ENCODE measurements at regions not wholly inside any gene's neighbourhood (a gene's known extent, or its start where the extent isn't known, plus 50 kb on each side); places are given as distances from the start of the nearest gene placed in this dataset.
A peak's percentile ranks its signal among the peaks of the same experiment; 100 is the strongest.

DNA sequence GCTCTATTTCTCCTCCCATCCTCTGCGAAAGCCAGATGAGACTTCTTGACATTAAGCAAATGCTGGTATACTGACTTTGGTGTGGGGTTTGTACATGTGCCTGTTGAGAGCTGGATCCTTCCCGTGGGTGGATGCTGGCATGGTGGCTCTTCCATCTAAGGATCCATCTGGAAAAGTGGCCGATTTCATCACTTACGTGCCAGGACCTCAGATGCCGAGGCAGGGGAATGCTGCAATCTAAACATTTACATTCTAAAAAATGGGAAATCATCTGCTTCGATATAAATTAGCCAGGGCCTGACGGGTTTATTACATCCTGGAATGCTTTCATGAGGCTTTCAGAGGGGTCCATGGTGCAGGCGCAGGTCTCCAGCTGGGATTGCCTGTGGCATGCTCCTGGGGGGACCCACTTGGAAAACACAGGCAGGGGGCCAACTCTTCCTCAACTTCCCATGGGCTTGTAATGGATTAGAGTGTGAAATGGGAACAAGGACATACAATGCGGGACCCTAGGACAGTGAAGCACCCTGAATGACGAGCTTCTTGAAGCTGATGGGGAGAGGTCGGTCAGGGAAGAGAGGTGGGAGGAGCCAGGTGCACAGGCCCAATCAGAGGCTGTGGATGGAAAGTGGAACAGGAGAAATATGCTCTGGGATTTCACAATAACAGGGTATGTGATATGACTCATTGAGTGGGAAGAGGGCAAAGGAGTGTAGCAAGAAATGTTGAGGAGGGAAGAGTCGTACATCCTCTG is 105.5 kb upstream of the PITX1 start:
- DNase-seq (ENCODE audit: low read depth in 2 of 2): no peak

DNA sequence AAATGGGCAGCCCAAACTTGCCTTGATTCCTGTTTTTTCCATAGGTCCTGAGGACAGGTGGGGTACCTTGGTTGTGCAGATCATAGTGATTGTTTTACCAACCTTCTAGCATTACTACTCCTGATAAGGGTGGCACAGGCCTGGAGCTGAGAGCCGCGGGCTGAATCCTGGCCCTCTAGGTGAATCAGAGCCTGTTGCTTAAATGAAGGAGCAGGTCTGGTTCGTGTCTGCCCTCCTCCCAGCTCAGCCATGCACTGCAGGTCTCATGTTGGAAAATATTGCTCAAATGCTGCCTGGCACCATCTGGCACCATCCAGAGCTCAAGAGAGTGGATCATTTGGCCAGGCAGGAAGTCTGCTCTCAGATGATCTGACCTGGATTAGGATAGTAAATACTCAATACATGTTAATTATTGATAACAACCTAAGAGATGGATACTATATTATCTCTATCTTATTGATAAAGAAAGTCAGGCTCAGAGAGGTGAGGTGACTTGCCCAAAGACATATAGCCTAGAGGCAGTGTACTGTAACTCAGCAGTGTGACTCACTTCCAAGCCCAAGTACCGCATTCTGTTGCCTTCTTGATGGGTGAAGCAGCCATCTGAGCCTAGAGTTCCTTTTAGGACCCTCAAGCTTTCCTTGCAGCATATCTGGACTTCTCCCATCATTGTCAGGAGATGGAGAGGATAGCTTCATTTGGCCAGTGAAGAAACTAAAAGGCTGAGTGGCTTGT is 104.3 kb upstream of the PITX1 start:
- no peak for DNase-seq (ENCODE audit: low read depth in 2 of 2)

DNA sequence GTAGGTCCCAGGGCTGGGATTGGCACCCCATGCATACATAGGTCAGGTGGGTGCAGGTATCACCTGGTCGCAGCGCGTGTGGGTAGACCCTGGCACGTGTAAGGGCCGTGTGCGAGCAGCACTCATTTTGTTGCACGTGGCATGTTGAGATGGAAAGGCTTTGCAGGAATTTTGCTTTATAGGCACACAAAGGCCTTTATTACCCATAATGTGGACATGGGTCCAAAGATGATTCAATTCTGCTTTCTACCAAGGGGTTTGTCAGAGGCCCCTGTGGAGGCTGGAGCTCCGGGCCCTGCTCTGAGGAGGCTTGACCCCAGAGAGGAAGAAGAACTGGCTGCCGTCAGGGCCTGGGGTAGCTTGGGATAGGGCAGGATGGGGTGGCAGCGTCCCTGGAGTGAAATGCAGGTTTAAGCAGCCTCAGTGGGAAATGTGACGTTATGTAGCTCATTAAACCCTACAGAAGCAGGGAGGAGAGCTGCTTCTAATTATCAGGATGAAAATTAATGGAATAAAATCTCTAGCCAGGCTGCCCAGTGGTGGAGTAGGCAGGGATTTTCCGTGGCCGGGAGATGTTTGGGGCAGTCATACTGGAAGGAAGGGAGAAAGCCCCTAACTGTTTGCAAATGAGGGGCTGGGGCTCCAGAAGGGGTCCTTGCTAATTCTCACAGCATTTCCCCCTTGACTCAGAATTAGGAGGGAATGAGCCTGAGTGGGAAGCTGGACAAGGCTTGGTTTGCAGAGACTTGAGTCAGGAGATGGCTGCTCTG is 103.3 kb upstream of the PITX1 start:
- no peak for DNase-seq (ENCODE audit: low read depth in 2 of 2)

DNA sequence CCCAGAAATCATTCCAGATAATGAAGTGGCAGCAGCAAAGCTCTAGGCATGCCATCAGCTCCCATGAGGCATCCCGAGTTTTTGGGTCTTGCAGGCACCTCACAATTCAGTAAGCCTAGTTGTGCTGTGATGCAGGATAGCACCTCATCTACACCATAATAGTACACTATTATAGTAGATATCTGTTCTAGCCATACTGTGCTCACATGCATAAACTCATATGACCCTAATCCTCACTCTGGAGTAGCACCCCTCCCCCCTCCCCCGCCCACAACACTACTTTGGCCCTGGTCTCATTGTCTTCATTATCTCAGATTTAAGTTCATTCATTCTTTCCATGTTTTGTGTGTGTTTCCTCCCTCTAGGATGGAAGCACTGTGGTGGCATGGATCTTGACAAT is 102.5 kb upstream of the PITX1 start:
- no peak for DNase-seq (ENCODE audit: low read depth in 2 of 2)

DNA sequence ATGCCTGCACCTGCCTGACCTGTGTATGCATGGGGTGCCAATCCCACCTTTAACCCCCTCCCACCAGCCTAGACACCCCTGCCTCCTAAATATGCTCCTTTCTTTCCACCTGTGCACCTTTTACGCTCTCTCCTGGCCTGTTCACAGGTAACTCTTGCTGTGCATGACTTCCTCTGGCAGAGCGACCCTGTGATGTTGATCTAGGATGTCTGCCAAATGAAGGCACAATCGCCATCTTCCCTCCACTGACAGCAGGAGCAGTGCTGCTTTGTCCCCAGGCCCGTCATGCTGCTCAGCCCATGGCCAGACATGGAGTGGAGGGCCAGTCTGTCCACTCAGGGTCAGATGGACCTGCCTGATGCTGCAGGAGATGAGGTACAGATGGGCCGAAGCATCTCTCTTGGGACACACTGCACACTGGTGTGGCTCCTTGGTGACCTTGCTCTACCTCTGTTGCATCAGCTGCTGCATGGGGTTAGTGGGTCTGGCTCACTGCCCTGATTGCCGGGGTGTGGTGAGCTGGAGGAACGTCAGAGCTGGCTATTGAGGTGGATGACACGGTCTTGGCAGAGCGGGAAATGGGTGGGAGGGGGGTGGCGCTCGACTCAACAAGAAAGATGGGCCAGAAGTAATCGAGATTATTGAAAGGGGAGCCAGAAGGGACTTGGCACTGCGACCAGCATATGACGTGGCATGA is 101.7 kb upstream of the PITX1 start:
- no peak for DNase-seq (ENCODE audit: low read depth in 2 of 2)

DNA sequence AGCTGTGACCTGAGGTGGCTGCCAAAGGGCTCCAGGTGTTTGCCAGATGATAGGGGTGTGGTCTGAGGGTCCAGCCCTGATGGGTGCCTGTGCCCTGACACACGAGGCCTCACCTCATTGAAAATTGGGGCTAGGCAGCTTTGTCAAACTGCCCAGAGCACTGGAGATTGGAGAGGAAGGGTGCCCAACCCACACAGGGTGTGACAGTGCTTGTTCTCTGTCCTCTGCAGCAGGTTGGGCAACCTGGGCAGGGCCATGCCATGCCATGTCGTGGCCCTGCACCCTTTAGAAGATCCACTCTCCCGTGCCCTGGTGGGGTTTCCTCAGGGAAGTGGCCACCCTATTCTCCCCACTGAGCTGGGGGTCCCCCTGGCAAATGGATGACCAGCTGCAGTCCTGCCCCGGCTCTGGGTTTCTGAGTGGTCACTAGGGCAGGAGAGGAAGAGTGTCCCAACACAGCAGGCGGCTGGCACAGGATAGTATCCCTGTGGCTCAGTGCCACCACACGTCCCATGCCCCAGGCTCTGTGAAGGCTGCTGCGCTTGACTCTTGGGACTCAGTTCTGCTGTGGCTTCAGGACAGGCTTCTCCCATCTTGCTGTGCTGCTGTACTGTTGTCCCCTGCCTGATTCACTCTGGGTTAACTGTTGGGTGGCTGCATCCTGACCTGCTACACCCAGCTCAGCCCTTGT is 100.8 kb upstream of the PITX1 start:
- no peak for DNase-seq (ENCODE audit: low read depth in 2 of 2)

DNA sequence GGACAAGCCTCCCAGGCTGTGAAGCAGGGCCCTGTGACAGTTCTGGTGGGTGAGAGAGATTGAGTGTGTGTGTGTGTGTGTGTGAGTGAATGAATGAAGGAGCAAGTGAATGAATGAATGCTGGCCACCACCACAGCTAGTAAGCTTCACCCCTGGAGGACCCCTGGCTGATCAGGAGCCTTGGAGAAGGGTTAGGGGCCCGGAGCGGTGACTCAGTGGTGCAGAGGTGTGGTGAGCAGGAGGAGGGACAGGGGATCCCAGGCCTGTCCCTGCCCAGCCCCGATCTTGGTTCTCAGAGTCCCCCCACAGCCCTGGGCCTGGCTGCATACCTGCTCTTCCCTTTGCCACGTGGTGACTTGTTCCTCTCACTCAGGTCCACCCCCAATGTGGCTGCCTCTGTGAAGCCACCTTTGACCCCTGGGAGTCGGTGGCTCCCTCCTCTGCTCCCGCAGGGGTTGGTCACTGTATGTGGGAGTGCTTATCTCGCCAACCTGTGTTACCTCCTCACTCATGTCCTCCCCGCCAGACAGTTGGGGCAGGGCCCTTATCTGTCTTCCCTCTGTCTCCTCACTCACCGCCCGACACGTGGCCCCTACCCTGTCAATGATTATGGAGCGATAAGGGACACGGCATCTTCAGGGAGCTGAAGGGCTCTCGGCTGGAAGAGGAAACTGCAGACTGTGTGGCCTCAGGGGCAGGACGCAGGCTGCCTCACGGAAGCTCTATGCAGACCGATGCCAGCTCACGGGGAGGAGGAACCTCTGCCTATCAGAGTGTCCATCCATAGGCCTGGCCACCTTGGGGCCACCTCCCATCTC is 99.9 kb upstream of the PITX1 start:
- no peak for DNase-seq (ENCODE audit: low read depth in 2 of 2)

DNA sequence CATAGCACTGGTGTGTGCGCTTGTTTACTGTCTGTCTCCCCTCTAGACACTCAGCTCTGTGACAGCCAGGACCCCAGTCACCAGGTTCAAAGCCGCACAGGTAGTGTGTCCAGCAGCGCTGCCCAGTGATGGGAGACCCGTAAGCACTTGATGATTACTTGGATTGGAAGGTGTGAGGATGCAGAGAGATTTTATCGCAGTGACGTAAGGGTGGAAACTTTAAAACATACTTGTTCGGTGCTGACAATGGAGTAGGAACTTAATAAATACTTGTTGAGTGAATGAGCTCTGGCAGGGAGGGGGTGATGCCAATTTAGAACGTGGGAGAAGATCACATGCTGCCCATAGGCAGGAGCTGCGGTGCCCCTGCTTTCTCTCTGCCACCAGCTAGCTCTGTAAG is 99.2 kb upstream of the PITX1 start:
- no peak for DNase-seq (ENCODE audit: low read depth in 2 of 2)

DNA sequence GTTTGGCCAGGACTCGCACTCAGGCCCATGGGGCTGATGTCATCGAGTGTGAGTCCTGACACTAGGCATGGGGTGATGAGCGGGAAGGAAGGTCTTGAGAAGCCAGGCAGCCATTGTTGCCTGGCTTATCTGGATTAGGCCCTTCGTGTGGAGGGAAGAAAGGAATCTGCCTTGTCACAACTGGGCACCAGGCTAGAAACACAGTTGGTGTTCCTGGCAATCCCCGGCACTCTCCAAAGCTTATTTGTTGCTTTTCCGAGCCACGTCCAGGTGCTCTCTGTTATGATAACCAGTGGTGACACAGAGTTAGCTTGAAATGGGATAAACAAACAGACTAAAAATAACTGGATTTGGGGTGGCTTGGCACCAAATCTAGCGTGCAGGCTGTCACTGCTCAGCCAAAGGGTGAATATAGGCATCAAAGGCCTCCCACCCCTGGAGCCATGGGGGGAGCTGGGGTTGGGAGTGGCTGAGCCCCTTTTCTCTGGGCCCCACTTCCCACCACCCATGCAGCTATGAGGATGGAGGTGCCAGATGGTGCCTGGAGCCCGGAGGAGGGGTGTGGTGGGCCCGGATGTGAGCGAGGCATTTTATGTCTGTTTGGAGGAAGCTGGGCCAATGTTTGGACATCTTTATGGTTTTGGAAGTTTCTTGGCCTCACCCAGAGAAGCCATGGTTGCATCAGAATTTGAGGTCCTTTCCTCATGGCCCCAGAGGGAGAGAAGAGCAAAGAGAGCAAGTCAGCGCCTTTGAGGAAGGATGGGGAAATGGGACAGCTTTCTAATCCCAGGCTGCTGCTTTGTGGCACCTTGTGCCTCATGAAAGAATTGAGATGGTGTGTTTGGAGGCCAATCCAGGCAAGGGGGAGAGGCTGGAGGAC is 98.0 kb upstream of the PITX1 start:
- DNase-seq (ENCODE audit: low read depth in 2 of 2): no peak

DNA sequence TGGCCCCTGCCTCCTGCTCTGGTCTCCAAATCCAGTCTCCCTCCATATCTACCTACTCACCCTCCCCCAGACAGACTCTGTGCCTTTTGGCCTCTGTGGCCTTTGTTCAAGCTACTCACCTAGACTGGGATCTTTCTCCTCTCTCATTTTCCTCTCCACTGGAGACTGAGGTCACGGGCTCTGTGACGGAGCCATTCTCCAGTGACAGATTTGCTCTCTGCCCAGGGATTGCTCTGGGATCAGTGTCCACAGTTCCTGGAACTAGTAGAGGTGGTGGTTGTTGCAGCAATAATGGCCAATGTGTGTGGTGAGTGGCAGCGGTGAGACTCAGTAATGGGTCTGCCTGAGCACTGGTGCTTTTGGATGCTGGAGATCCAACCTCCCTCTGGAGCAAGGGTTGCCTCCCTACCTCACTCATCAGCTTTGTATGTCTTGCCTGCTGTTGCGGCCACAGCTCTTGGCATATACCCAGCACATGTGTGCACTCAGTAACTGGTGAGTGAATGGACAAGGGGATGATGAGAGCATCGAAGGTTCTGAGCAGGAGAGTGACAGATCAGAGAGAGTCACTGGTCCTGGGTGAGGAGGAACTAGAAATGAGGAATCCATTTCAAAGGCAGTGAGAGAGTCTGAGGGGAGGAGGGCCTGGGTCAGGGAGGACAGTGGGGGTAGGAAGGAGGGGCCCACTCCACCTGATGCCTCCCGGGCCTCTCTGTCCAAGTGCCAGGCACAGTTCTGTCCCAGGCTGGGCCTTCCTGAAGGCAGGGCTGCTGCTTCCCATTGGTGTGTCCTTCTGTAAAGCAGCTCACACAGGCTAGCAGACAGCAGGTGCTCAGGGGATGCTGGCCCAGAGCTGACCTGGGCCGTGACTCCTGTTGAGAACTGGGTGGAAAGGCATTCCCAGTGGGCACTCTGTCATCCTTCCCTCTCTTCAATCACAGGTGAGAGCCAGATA is 96.5 kb upstream of the PITX1 start:
- DNase-seq (ENCODE audit: low read depth in 2 of 2): no peak

DNA sequence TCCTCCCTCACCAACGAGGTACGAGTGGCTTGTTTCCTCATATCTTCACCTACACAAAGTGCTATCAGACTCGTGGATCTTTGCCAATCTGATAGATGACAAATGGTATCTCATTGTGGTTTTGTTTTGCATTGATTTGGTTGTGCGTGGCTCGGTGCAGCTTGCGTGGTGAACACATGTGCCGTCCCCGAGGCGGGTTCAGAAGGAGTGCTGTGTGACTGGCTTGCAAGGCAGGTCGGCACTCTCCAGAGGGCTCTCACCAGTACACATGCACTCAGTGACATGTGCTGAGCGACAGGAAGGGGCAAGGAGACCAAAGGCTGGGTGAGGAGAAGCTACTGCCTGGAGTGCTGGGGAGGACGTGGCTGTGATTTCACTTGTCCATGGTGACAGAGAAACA is 95.3 kb upstream of the PITX1 start:
- DNase-seq (ENCODE audit: low read depth in 2 of 2): peak; percentile 7

DNA sequence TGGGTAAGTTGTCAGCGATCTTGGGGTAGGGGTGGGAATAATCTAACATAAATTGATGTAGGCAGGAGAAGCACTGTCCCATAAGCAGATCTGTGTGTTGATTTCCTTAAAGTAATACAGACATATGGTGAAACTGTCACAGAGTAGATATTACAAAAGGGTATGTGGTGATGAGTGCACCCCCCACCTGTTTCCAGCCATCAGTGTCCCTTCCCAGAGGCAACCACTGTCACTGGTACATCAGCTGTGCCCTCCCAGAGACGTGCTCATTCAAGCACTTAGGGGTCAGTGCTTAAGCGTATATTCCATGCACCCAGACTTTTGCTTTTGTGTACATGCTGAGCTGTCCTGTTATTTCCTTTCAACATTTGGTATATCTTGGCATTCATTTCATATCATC is 94.3 kb upstream of the PITX1 start:
- no peak for DNase-seq (ENCODE audit: low read depth in 2 of 2)

DNA sequence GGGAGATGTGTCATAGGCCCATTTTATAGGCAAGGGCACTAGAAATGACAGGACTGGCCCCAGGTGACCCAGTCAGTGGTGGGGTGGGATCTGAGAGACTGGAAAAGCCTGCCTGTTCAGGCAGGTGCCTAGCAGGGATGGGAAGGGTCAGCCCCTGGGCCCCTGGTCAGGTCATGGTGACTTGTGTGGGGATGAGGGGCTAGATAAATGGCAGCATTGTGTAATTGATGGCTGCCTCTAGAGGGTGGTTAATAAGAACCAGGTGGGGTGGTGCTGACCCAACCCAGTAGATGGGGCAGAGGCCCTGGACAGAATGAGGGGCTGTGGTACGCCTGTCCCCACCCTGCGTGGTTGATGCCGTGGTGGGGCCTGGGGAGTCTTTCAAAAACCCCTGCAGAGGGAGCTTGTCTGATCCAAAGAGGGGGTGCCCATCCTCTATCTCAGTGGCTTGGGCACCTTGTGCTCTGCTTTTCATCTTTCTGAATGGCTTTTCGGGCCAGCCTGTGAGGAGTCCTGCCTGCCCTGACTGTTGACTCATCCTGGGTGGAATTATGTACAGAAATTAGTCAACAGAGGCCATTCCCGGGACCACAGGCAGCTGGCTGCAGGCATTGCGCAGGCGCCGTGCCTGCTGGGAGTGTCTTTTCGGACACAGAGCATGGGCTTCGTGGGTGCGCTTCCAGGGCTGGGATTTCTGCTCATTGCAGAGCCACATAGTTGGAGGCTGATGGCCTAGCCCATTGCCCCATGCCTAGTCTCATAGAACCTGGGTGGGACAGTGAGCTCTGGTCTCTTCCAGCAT is 93.6 kb upstream of the PITX1 start:
- DNase-seq (ENCODE audit: low read depth in 2 of 2): no peak

DNA sequence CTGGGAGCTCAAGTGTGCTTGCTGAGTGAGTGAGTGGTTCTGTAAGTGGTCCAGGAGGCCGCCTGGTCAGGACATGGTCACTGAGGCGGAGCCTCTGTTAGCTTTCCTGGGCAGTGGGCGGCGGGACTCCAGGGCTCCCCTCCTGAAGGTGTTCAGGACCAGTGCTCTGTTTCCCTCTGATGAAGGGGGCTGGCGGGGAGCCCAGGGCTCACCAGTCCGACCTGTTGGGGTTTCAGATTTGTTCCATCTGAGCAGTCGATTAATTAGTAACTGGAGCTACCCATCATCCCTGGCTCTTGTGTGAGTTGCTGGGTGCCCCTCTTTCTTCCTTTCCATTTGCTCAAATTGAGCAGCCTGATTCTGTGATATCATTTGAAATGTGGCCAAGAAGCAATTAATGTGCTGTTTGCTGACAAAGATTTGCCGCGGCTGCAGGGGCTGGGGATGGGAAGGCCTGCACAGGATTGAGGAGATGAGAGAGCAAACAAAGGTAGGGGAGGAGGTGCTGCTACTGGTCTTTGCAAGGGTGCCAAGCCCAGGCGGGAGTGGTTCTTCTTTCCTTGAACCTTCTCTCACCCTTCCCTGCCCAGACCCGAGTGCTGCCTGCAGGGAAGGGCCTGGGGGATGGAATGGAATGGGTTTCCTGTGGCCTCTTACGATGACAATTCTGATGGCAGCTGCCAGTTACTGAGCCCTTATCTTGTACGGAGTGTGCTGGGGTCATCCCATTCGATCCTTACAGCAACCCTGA is 92.8 kb upstream of the PITX1 start:
- no peak for DNase-seq (ENCODE audit: low read depth in 2 of 2)

DNA sequence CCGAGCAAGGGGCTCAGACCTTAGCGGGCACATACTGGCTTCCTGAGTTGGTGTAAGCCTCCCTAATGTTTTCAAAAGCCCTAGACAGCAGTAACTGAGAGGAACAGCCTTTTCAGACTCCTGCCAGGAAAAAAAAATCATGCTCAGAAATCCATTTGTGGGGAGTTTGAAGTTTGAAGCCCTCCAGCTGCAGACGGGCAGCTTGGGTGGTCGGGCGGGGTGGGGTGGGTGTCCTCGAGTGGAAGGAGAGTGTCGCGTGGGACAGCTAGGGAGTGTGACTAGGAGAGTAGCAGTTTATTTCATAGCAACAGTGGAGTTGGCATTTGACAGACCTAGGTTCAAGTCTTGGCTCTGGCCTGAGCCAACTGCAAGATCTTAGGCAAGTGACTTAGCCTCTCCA is 90.7 kb upstream of the PITX1 start:
- no peak for DNase-seq (ENCODE audit: low read depth in 2 of 2)

DNA sequence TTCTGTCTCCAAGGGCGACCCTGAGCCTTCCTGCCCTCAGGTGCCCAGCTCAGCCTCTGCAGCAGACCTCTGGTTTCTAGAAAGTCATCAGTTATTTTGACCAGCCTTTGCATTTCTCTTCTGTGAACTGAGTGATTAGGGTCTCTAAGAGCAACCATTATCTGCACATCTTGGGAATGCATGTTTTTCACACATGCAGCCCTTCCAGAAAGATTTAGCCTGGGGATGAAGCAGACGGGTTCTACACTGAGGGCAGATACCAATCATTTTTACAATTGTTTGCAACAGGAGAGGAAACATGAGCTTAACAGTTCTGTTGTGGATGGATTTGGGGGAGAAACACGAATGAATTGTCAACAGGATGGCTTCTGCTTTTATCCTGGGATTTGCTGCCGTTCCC is 90.1 kb upstream of the PITX1 start:
- DNase-seq (ENCODE audit: low read depth in 2 of 2): no peak

DNA sequence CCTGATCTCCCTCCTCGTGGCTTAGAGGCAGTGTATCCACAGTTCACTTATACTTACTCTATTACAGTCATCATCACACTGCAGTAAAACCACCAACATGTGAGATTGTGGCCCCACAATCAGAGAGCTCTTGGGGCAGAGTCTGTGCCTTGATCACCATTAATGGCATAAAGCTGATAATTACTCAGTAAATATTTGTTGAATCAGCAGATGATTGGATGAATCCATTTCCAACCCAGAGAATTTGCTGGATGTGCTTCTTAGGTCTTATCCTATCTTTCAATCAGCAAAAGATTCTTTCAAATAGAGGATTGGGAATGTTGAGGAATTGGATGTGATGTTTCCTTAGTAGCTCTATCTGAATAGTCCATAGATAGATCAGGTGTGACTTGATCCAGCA is 88.8 kb upstream of the PITX1 start:
- DNase-seq (ENCODE audit: low read depth in 2 of 2): no peak
